ENCODE measurements at regions not wholly inside any gene's neighbourhood (a gene's known extent, or its start where the extent isn't known, plus 50 kb on each side); places are given as distances from the start of the nearest gene placed in this dataset.

DNA sequence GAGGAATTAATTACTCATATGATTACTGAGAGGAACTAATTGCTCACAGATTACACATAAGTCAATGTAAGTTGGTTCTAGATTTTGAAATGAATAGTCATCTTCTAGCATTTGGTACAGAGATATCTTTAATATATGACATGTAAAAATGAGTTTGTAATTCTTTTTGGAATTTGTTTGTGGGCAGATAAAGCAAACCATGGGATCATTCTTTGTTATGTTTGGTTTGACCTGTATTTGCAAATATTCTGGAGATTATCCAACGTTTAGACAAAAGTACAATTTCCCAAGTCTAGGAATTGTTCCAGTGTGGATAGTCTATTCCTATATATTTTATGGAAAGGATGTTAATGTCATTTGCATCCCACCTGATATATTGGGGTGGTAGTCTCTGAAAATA is 309.6 kb upstream of the EDNRB start:
- no peak for DNase-seq (ENCODE audit: low spot score)

DNA sequence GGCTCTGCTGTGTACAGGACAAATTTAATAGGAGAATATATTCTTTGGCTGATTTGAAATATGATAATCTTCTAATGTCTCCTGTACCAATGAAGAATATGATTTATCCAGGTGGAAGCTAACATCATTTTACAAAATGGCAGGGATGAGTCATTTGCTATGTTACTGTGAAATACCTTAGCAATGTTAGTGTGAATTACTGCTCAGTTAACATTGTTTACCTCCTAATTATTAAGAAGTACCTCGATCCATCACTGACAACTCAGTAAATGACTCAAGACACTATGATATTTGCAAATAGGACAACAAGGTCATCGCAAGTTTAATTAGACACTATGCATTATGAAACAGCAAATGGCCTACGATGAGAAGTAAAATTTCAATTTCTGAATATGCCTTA is 309.1 kb upstream of the EDNRB start:
- DNase-seq (ENCODE audit: low spot score), result no peak

DNA sequence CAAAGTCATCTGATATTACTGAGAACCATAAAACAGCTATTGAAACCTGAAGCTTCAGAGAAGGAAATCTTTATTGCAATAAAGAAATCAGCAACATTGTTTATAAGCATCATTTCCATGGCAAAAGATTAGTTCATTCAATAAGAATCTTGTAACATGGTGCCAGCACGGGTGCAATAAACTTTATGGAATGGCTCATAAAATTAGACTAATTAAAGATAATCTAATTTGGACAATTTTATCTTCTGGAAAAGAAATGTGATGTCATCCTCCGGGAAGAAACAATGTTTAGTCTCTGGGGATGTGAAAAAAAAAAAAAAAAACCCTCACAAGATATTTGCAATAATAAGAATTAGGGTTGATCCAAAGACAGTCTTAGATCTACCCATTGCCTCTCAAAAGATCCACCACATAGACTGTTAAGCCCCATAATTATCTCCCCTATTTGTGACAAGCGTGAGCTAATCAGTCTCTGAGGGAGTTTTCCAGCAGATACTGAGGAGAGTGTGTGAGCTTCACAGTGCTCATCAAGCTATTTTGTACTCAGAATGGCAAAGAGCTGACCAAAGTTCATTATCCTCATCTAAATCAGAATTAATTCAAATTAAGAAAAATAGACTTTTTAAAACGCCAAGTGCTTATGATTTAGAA is 297.0 kb upstream of the EDNRB start:
- no peak for DNase-seq (ENCODE audit: low spot score)

DNA sequence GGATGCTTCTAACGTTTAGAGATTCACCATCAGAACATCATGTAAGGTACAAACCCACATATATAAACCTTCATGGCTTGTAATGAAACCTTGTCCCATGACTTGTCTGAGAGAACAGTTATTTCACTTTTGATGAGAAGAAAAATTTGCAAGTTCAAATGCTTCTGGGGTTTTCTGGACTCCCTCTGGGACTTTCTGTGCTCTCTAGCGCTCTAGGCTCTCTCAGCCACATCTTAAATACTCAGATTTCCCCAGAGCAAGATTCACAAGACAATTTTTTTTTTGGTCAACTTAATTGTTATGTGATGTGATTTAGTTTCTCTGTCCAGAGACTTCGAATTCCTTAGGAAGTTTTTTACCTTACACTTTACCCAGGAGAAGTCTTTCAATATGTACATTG is 282.8 kb upstream of the EDNRB start:
- no peak for DNase-seq (ENCODE audit: low spot score)

DNA sequence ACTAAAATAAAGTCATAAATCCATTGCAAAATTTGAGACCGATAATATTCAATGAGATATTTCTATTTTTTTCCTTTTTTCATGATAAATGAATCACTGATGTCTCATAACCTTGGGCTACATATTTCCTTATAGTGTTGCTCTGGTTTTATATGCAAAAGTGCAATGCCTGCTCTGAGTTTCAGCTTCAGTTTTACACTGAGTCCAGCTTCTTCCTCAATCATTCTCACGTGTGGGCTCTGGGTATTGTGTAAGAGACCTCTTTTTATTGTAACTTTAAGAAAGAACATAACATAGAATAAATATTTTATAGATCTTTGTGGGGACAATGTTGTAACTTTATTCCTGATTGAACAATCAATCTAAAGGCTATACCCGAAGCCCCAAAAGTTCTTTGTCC is 280.2 kb upstream of the EDNRB start:
- DNase-seq (ENCODE audit: low spot score), result no peak

DNA sequence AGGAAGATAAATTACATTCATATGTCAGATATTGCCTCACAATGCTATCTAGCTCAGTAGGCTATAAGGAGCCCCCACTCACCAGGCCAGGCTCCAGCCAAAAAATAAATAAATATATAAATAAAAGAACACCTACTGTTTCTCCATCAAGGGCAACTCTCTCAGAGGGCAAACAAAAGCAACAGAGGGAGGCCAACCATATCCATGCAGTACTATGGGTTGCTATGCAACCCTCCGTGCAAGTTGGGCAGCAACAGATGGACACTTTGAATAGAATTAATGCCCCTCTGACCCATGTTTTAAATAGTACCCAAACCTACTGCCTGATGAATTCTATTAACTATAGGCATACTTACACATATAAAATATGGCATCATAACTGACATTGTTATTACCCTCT is 279.8 kb upstream of the EDNRB start:
- DNase-seq (ENCODE audit: low spot score), result no peak

DNA sequence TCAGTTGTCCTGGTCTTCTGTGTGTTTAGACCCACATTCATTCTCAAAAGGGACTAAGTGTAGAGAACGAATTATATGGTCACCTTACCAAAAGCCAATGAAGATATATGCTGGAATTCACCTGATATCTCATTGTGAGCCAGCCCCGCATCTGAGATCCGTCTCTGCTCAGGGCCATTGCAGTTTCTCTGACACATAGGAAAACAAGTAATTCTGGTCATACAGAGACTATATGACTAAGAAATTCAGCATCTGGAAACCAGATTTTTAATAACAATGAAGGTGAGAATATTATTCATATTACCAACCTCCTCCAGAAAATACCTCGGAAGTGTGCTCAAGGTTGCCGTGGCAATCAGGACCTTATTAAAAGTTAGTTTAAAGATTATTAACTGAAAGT is 278.6 kb upstream of the EDNRB start:
- DNase-seq (ENCODE audit: low spot score), result no peak

DNA sequence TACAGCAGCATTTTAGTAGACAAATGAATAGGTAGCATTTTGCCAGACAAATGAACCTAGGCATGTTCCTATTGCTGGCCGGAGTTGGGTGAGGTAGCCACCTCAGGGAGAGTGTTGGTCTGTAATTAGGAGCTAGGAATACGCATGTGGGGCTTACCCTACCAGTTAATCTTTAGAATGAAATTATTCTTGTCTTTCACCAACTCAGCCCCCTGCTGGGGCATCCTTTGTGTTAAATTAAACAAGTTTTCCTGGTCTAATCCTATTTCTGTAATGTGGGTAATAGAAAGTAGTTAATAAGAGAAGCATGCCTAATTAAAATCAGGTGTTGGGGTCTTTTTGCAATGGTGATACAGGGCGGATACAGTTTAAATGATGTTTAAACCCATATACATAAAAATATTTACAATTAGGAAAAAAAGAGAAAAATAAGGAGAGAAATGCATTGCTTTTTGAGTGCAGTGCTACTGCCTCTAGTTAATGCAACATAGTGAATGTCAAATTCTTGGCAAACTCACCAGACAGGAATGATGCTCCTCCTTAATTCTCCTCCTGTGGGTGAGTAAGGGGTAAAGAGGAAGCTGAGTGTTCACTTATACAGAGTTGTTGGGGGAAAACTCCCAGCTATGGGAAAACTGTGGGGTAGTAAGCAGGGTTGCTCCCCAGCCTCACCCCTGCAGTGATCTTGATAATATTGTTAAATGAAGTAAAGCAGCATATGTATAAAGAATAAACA is 276.4 kb upstream of the EDNRB start:
- no peak for DNase-seq (ENCODE audit: low spot score)

DNA sequence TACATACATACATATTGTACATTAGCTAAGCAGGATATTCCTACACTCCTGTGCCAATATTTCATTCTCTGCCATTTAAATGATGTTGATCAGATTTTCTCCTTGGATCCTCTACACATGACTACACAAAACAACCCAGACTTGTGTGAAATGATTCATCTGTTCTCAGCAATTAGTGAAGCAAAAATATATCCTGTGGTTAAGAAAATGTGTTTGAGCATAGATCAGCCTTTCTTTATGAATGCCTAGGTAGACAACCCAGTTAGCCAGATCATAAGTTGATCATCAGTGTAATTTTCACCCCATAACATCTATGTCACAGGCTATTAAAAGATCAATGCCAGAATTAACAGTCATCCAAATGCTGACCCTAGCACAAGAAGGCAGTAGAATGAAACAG is 275.2 kb upstream of the EDNRB start:
- DNase-seq (ENCODE audit: low spot score), result no peak

DNA sequence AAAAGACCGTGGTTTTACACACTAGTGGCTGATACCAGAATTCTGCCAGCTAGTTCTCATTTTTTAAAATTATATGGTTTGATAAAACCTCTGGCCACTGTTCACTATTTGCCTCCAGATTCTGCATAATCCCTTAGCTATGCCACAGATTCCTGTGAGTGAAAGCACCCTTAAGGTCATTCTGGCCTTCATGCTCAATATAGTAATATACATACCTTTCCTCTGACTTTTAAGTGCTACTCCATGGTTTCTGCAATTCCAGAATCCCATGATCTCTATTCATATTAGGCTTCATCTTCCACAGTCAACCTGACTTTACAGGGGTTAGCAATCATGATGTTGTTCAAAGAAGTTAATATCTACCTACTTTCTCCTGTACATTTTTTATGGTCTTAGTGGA is 274.1 kb upstream of the EDNRB start:
- DNase-seq (ENCODE audit: low spot score), result no peak

DNA sequence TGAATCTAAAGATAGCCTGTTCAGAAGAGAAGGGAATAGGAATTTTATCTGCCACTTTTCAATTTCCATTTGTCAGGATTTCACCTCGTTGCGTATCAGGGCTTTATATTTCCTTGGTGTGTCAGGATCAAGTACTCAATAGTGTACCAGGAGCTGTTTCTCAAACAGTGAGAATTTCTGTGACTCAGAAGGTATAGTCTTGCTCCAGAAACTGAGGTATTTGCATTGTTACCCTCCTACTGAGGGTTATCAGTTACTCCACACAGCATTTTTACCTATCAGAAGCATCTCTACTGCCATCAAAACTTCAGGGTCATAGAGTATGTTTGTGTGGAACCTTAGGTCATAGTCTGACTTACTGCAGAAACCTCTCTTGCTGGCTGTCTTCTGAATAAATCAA is 271.7 kb upstream of the EDNRB start:
- no peak for DNase-seq (ENCODE audit: low spot score)

DNA sequence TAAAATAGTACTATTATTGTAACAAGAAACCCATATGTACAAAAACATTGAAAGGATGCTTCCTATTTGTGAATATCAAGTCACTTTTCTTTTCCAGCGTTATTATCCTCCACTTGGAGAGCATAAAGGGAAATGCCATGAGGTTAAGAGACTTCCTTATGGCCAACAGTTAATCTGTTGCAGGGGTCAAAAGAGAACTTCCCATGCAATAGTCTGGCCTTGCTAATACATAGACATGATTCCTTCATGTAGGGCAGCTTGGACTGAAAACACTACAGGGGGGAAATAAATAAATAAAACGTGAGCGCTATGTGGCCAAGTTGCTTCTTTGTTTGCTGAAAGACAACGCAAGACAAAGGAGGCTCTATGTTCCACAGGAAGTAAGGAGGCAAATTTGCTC is 269.1 kb upstream of the EDNRB start:
- DNase-seq (ENCODE audit: low spot score), result no peak

DNA sequence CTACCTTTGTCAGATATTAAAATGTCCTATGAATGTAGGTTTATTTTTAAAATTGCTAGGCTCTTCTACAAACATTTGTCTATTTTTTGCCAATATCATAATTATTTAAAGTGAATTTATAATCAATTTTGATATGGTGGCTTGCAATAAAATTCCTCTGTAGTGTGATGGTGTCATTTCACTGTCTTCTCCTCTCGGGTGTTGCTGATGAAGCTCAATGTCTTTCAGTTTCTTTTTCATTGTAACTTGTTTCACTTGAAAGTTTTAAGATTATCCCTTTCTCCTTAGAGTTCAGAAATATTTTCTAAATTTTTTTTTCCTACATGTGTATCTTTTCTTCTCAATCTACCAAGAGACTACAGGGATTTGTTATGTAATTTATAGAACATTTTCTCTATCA is 267.1 kb upstream of the EDNRB start:
- no peak for DNase-seq (ENCODE audit: low spot score)

DNA sequence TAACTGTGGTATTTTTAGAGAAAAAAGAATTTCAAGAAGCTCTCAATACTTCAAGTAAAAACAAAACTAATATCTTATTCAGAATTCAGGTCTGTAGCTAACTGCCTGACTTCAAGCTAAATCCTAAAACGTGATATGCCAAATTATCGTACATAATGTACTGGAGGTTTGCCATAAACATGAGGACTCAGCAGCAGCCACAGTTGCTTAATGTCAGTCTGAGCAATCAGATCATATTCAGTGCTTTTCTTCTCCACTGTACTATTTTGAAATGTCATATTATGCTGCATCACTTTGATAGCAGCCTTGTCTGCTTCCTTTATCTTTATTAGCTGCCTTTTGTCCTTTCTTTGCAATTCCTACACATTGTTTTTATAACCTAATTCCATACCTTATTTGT is 265.1 kb upstream of the EDNRB start:
- DNase-seq (ENCODE audit: low spot score), result no peak

DNA sequence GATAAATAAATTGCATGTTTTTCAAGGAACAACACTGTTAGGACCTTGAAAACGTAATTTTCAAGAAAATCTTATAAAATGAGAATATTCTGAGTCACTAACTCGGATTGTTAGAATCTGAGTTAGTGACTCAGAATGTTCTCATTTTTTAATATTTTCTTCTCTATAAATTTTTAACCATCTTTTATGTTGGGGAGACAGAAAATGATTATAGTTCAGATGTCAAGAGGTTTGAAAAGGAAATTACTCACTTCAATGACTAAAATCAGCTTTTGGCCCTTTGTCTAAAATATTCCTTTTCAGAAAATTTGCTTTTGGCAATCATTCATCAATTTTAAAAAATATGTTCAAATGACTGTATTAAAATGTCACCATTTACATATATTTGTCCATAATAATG is 264.2 kb upstream of the EDNRB start:
- DNase-seq (ENCODE audit: low spot score), result no peak

DNA sequence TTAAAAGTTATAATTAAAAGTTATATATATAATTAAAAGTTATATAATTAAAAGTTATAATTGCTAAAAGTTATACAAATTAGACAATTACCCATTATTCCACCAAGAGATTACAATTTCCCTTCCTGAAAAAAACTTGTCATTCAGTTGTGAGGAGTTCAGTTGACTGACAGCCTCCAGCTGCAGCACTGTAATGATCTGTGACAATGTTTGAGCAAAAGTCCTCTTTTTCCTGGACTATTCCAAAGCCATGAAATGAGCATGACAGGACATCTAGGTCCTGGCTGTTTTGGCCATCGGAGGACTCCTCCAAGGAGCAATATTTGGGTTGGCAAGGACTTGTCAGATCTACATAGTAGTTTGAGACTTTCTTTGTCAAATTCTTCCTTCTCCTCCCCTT is 258.7 kb upstream of the EDNRB start:
- DNase-seq (ENCODE audit: low spot score), result no peak

DNA sequence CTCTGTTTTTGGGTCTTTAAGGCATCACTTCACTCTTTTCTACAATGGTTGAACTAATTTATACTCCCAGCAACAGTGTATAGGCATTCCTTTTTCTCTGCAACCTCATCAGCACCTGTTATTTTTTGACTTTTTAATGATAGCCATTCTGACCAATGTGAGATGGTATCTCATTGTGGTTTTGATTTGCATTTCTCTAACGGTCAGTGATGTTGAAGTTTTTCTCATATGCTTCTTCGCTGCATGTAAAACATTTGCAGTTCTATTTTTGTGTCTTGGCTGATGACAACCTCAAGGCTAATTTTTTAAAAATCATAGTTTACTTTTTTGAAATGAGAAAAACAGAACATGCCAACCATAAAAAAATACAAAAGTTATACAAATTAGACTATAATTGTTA is 258.2 kb upstream of the EDNRB start:
- no peak for DNase-seq (ENCODE audit: low spot score)

DNA sequence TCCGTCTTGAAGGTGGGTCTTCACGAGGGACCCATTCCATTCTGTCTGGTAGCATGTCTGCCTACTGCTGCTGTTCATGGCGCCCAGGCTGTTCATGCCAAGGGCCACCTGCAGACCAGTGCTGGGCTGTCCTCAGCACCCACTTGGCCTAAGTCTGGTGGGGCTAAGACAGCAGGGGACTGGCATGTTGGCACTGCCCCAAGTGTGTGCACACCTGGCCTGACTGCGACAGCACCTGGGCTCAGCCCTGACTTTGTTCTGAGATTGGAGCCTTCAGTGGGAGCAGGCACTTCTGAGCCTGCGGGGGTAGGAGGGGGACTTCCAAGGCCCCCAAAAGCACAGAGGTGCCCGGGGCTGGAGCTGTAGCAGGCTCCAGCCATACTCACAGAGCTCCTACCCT is 250.8 kb upstream of the EDNRB start:
- DNase-seq (ENCODE audit: low spot score), result no peak

DNA sequence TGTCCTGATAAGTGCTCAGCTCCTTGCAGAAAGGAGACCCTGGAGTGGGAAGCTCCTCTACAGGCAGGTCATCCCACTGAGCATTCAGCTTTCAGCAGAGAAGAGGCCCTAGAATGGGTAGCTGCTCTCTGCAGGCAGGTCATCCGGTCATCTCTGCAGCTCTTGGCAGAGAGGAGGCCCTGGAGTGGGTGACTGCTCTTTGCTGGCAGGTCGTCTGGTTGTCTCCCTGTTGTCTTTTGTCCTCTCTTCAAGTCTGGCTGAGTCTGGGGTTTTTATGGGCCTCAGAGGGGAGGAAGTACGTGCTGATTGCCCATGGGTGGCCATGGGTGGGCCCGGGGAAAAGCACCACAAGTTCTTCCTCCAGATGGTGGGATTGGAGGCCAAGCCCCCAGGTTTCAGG is 250.3 kb upstream of the EDNRB start:
- no peak for DNase-seq (ENCODE audit: low spot score)

DNA sequence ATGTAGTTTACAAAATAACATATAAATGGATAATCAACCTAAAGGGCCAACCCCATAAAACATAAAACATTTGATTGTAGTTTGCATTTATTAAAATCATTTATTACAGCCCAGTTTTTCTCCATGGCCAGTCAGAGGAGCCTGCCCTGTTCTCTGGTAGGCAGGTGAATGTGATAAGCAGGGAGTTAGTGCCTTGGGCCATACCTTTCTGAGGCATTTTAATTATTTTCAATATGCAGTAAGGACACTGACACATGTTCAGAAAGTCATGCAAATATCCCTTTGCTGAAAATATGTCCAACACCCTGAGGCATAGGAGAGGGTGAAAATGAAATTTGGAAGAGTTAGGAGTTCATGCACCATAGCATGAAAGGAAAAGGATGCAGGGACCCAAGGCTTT is 242.6 kb upstream of the EDNRB start:
- DNase-seq (ENCODE audit: low spot score), result no peak

DNA sequence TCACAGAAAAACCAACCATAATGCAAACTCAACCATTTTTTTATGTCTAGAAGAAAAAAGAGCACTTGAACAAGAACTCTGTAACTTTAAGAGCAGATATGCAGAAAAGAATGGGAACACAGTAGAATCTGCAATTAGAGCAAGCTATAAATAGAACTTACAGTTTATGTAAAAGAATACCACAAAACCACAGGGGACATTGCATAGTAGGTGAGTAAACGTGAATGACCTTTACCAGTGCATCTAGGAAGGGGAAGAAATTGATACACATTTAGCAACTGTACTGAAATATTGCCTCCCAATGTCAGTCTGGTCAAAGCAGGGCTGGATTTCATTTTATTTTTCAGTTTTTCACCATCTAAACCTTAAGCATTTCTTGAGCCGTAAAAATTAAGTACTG is 242.2 kb upstream of the EDNRB start:
- DNase-seq (ENCODE audit: low spot score), result no peak

DNA sequence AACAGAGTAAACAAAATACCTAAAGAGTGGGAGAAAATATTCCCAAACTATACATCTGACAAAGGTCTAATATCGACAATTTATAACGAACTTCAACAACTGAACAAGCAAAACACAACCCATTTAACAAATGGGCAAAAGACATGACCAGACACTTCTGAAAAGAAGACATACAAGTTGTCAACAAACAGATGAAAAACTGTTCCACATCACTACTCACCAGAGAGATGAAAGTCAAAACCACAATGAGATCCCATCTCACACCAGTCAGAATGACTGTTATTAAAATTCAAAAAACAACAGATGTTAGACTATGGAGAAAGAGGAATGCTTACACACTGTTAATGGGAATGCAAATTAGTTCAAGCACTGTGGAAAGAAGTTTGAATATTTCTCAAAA is 233.8 kb upstream of the EDNRB start:
- DNase-seq (ENCODE audit: low spot score), result no peak

DNA sequence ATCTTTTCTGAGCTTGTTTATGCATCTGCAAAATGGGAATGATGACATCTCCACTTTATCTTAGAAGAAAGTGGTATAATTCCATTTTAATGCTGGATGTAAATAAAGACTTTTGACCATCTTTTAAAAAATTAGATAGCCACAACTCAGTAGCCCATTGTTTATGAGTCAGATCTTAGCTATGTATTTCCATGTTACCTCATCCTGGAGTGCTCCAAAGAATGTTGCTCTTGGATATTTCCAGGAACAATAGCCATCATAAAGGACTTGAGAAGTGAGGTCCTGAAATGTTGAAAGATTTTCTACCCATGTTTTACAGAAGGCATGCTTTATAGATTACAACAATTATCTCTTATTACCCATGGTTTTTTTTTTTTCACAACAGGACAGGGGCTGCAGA is 229.3 kb upstream of the EDNRB start:
- no peak for DNase-seq (ENCODE audit: low spot score)

DNA sequence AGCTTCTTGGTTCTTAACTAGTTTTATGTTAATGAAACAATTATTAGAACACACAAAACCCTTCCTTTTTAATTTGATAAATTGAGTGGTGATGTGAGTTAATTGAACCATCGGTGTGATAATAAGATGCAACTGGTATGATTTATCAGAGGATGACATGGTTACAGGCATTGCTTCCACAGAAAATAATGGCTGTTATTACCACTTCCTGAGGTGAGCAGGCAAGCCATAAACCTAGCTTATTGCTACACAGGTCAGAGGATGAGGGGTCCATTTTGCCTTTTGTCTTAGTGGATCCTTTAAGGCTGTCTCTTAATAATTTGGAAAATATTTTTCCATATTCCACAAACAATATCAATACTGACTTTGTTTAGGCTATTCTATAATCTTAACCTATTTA is 226.6 kb upstream of the EDNRB start:
- DNase-seq (ENCODE audit: low spot score), result no peak

Data from CD4-positive, alpha-beta T cell treated with Interleukin-6 at 100 ng/mL for 8 hours (primary cell).